ENCODE measurements at regions not wholly inside any gene's neighbourhood (a gene's known extent, or its start where the extent isn't known, plus 50 kb on each side); places are given as distances from the start of the nearest gene placed in this dataset.
"Not testable (repeated sequence)": the region's sequence is repeated elsewhere in the genome, so short reads cannot be mapped to it uniquely, and the experiment has no call there.

- DNase-seq (ENCODE audit: extremely low read depth in 1 of 11, low read depth in 9 of 11, low spot score in 4 of 11), result no peak
Observed at GRCh38 chr3:87654184-87654583, 377.8 kb upstream of the POU1F1 start.

DNA sequence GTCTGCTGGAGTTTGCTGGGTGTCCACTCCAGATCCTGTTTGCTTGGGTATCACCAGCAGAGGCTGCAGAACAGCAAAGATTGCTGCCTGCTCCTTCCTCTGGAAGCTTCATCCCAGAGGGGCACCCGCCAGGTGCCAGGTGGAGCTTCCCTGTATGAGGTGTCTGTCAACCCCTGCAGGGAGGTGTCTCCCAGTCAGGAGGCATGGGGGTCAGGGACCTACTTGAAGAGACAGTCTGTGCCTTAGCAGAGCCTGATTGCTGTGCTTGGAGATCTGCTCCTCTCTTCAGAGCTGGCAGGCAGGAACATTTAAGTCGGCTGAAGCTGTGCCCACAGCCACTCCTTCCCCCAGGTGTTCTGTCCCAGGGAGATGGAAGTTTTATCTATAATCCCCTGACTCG lies 376.8 kb upstream of the POU1F1 start:
- not testable (repeated sequence) for DNase-seq (ENCODE audit: extremely low read depth in 1 of 11, low read depth in 9 of 11, low spot score in 4 of 11)

DNA sequence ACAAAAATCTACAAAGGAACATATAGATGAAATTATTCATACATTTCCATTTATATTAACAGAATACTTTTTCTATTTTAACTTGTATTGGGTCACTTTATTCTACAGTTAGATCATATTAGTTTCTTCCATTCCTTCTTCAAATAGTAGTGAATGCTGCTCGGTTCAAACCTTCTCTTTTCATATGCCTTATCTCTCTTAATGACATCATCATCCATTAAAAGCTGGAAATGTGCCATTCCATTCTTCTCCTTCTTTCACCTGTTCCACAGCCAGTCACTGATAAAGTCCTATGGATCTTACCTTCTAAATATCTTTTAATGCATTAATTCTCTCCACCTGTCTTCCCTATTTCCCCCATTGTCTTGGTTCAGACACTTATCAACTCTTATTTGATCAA lies 358.0 kb upstream of the POU1F1 start:
- DNase-seq (ENCODE audit: extremely low read depth in 1 of 11, low read depth in 9 of 11, low spot score in 4 of 11), result no peak

GRCh38 chr3:87627316-87627715 lies 350.9 kb upstream of the POU1F1 start:
- DNase-seq (ENCODE audit: extremely low read depth in 1 of 11, low read depth in 9 of 11, low spot score in 4 of 11), result no peak

GRCh38 chr3:87626546-87626945 lies 350.2 kb upstream of the POU1F1 start:
- no peak for DNase-seq (ENCODE audit: extremely low read depth in 1 of 11, low read depth in 9 of 11, low spot score in 4 of 11)

DNA sequence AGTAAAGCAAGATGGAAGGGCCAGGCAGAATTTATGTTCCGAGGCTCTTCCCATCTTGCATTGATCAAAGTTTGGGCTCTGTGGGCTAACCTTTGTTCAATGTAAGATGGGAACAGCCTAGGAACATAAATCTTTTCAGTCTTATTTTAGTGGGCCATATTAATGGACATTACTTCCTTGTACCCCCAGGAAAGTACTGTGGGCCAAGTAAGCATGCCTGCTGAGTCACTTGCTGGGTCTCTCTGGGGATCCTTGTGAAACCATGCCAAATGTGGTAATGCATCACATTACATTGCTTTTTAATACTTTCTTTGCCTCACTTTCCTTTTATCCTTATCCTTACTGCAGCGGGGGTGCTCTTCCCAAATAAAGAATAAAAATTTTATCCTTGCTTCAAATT lies 349.5 kb upstream of the POU1F1 start:
- DNase-seq (ENCODE audit: extremely low read depth in 1 of 11, low read depth in 9 of 11, low spot score in 4 of 11), result no peak

GRCh38 chr3:87624860-87625259 lies 348.5 kb upstream of the POU1F1 start:
- DNase-seq (ENCODE audit: extremely low read depth in 1 of 11, low read depth in 9 of 11, low spot score in 4 of 11), result no peak

- no peak for DNase-seq (ENCODE audit: extremely low read depth in 1 of 11, low read depth in 9 of 11, low spot score in 4 of 11)
Observed at GRCh38 chr3:87621667-87622066, 345.3 kb upstream of the POU1F1 start.

- no peak for DNase-seq (ENCODE audit: extremely low read depth in 1 of 11, low read depth in 9 of 11, low spot score in 4 of 11)
Observed at GRCh38 chr3:87615506-87615905, 339.1 kb upstream of the POU1F1 start.

DNA sequence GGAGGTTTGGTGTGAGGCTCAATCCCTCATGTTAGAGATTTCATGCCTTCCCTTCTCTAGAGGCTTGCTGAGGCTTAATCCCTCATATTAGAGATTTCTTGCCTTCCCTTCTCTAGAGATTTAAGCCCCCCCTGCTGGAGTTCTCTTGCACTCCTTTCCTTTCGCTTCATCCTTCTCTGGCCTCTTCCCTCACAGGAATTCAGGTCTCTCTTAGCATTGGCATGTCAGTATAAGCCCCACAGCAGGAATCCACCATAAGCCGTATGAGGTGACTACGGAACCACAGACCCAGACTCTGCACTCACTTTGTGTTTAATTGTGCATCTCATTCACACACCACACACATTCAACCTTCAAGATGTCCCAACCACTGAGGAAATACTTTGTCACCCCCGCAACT lies 338.6 kb upstream of the POU1F1 start:
- no peak for DNase-seq (ENCODE audit: extremely low read depth in 1 of 11, low read depth in 9 of 11, low spot score in 4 of 11)

DNA sequence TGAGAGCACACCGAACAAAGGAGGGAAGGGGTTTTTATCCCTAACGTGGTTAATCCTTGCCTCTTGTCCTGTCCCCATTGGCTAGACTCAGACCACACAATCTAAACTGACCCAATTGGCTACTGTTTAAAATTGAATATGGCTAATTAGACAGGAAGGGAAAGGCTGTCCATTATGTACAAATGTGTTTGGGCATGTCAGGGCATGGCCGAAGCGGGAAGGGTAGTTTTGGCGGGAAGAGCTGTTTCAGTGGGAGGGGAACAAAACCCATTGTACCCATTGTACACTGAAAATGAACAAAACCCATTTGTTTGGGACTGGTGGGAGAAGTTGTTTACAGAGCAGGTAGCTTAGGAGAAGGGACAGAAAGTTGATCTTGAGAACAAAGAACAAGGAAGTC lies 330.9 kb upstream of the POU1F1 start:
- DNase-seq (ENCODE audit: extremely low read depth in 1 of 11, low read depth in 9 of 11, low spot score in 4 of 11), result no peak

GRCh38 chr3:87595798-87596197 lies 319.4 kb upstream of the POU1F1 start:
- DNase-seq (ENCODE audit: extremely low read depth in 1 of 11, low read depth in 9 of 11, low spot score in 4 of 11), result no peak

- DNase-seq (ENCODE audit: extremely low read depth in 1 of 11, low read depth in 9 of 11, low spot score in 4 of 11), result peak in 2 of 11 donors; percentile 11 to 12
Observed at GRCh38 chr3:87581240-87581639, 304.9 kb upstream of the POU1F1 start.

DNA sequence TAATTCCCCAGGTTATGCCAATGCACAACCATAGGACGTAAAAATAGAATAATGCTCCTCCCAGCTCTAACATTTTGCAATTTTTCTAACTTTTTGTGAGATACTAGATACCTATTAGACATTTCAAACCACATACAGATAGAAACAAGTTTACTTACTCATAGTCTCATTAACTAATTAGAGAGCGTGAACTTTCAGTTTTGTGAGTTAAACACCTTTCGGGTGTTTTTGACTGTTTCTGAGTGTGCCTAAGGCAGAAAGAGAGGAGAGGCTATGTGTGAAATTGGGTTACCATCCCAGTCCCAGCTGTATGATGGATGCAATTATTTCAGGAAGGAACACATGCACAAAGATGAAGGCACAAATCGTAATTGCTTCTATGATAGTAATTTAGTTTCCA lies 300.4 kb upstream of the POU1F1 start:
- no peak for DNase-seq (ENCODE audit: extremely low read depth in 1 of 11, low read depth in 9 of 11, low spot score in 4 of 11)

- no peak for DNase-seq (ENCODE audit: extremely low read depth in 1 of 11, low read depth in 9 of 11, low spot score in 4 of 11)
Observed at GRCh38 chr3:87575550-87575949, 299.2 kb upstream of the POU1F1 start.

GRCh38 chr3:87568331-87568730 lies 291.9 kb upstream of the POU1F1 start:
- no peak for DNase-seq (ENCODE audit: extremely low read depth in 1 of 11, low read depth in 9 of 11, low spot score in 4 of 11)

GRCh38 chr3:87564438-87564837 lies 288.1 kb upstream of the POU1F1 start:
- DNase-seq (ENCODE audit: extremely low read depth in 1 of 11, low read depth in 9 of 11, low spot score in 4 of 11), result no peak

GRCh38 chr3:87563712-87564111 lies 287.3 kb upstream of the POU1F1 start:
- DNase-seq (ENCODE audit: extremely low read depth in 1 of 11, low read depth in 9 of 11, low spot score in 4 of 11), result no peak

DNA sequence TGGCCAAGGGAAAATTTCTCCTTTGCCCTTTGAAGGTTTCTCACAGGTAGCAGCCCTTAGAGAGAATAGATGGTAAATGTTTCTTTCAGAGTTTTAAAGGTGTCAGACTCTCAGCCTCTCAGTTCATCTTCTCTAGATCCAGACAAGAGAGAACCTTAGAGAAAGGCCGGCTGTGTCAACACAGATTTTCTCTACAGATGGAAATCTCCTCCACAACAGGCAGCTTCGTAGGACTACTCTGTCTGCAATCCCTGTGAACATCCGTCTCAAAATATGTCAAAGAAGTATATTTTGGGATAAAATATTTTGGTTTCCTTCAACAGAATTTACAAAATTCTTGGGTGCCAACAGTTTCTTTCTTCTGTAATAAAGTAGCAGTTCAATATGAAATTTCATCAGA lies 282.1 kb upstream of the POU1F1 start:
- no peak for DNase-seq (ENCODE audit: extremely low read depth in 1 of 11, low read depth in 9 of 11, low spot score in 4 of 11)

DNA sequence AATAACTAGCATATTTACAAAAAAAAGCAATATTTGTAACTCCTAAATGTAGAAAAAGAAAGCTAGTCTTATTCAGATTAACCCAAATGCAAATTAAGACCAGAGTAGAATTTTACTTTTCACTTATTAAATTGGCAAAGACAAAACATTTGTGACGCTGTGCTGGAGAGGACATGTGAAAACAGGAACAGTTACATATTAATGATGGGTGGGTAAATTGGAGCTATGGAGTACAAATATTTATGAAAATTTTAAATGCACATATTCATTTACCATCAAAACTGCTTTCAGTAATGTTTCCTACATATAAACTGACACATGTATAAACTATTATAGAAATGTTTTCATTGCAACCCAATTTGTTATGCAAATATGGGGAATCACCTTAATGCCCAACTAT lies 278.9 kb upstream of the POU1F1 start:
- DNase-seq (ENCODE audit: extremely low read depth in 1 of 11, low read depth in 9 of 11, low spot score in 4 of 11), result no peak

DNA sequence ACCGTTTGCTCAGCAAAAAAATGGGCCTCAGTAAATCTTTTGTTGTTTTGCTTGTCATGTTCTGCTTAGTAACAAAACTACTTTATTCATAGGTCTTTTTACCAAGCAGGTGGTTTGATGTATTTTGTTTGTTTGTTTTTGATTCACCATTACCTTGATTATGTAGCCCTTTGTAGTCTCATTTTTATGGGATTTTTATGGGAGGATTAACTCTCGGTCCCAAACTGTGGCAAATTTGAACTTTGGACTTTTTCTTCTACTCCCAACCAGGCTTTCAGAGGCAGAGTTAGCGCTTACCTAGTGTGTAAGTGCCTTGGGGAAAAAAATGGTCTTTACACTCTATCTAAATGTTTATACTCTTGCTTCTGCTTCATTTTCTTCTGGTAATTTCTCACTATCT lies 276.7 kb upstream of the POU1F1 start:
- DNase-seq (ENCODE audit: extremely low read depth in 1 of 11, low read depth in 9 of 11, low spot score in 4 of 11), result no peak

- DNase-seq (ENCODE audit: extremely low read depth in 1 of 11, low read depth in 9 of 11, low spot score in 4 of 11), result no peak
Observed at GRCh38 chr3:87550892-87551291, 274.5 kb upstream of the POU1F1 start.

Measured in renal cortex interstitium (tissue), 11 donors.